Trophoblast cell (in vitro differentiated cells and primary cell): ENCODE measurements at regions not wholly inside any gene's neighbourhood (a gene's known extent, or its start where the extent isn't known, plus 50 kb on each side); places are given as distances from the start of the nearest gene placed in this dataset.
A peak's percentile ranks its signal among the peaks of the same experiment; 100 is the strongest.

ENCODE experiments used
- DNase-seq, 2 donors: peaks; one replicate each; pipeline ENCODE4 v3.0.0-alpha.2; 2016
- H2AFZ ChIP-seq: 2 replicates; pipeline ENCODE4 v1.6.1; 2013; ENCODE audit warnings: low read length, moderate library complexity, mild to moderate bottlenecking; ENCODE audit not compliant: insufficient read depth, poor library complexity
- H2AK5ac ChIP-seq: 2 replicates; pipeline ENCODE4 v1.6.1; 2013; ENCODE audit warnings: mild to moderate bottlenecking, low read length
- H2BK120ac ChIP-seq: 2 replicates; pipeline ENCODE4 v1.6.1; 2013; ENCODE audit warnings: low read length, mild to moderate bottlenecking, moderate library complexity; ENCODE audit not compliant: insufficient read depth, poor library complexity
- H2BK12ac ChIP-seq: 2 replicates; pipeline ENCODE4 v1.6.1; 2013; ENCODE audit warnings: mild to moderate bottlenecking, low read length, moderate library complexity
- H2BK5ac ChIP-seq: 2 replicates; pipeline ENCODE4 v1.6.1; 2013; ENCODE audit warnings: low read length, low read depth, moderate library complexity, mild to moderate bottlenecking; ENCODE audit not compliant: poor library complexity
- H3K14ac ChIP-seq: 2 replicates; pipeline ENCODE4 v1.6.1; 2013; ENCODE audit warnings: mild to moderate bottlenecking, low read length
- H3K18ac ChIP-seq: 2 replicates; pipeline ENCODE4 v1.6.1; 2013; ENCODE audit warnings: mild to moderate bottlenecking, low read length
- H3K23ac ChIP-seq: 2 replicates; pipeline ENCODE4 v1.6.1; 2013; ENCODE audit warnings: low read length
- H3K27ac ChIP-seq: 2 replicates; pipeline ENCODE4 v1.5.1; 2013; ENCODE audit warnings: low read depth, mild to moderate bottlenecking, inconsistent platforms, low read length, moderate library complexity
- H3K27me3 ChIP-seq: 2 replicates; pipeline ENCODE4 v1.6.1; 2013; ENCODE audit warnings: inconsistent platforms, mild to moderate bottlenecking, low read length, moderate library complexity; ENCODE audit not compliant: insufficient read depth
- H3K36me3 ChIP-seq, 2 experiments: 1 replicate in 1 of 2; 2 replicates in 1 of 2; pipeline ENCODE4 v1.6.1; 2013; ENCODE audit warnings: low read length in 2 of 2, mild to moderate bottlenecking in 2 of 2, moderate library complexity in 1 of 2; ENCODE audit not compliant: insufficient read depth in 2 of 2, control insufficient read depth in 1 of 2
- H3K4ac ChIP-seq: 2 replicates; pipeline ENCODE4 v1.6.1; 2013; ENCODE audit warnings: low read depth, mild to moderate bottlenecking, low read length, moderate library complexity
- H3K4me1 ChIP-seq, 2 experiments: 1 replicate in 1 of 2; 2 replicates in 1 of 2; pipeline ENCODE4 v1.6.1; 2013; ENCODE audit warnings: low read length in 2 of 2, mild to moderate bottlenecking in 2 of 2, moderate library complexity in 1 of 2; ENCODE audit not compliant: insufficient read depth in 2 of 2, control insufficient read depth in 1 of 2
- H3K4me2 ChIP-seq: 2 replicates; pipeline ENCODE4 v1.6.1; 2013; ENCODE audit warnings: inconsistent platforms, mild to moderate bottlenecking, low read length, moderate library complexity
- H3K4me3 ChIP-seq: 2 replicates; pipeline ENCODE4 v1.5.1; 2013; ENCODE audit warnings: mild to moderate bottlenecking, low read depth, low read length, inconsistent platforms
- H3K79me1 ChIP-seq: one replicate; pipeline ENCODE4 v1.6.1; 2013; ENCODE audit warnings: low read length
- H3K79me2 ChIP-seq: 2 replicates; pipeline ENCODE4 v1.6.1; 2013; ENCODE audit warnings: low read length, mild to moderate bottlenecking; ENCODE audit not compliant: control insufficient read depth, insufficient read depth, poor library complexity
- H3K9ac ChIP-seq: 2 replicates; pipeline ENCODE4 v1.6.1; 2013; ENCODE audit warnings: mild to moderate bottlenecking, low read length
- H3K9me3 ChIP-seq: 2 replicates; pipeline ENCODE4 v1.6.1; 2013; ENCODE audit warnings: low read depth, mild to moderate bottlenecking, control low read depth, inconsistent platforms, low read length; ENCODE audit not compliant: insufficient read depth
- H4K12ac ChIP-seq: 2 replicates; pipeline ENCODE4 v1.6.1; 2013; ENCODE audit warnings: low read depth, mild to moderate bottlenecking, low read length, moderate library complexity
- H4K8ac ChIP-seq: 2 replicates; pipeline ENCODE4 v1.6.1; 2013; ENCODE audit warnings: low read depth, mild to moderate bottlenecking, low read length, moderate library complexity
- H4K91ac ChIP-seq: one replicate; pipeline ENCODE4 v1.6.1; 2013; ENCODE audit warnings: low read depth, mild to moderate bottlenecking, low read length, moderate library complexity
- WGBS: extraction: QIAGEN DNeasy Blood & Tissue Kit; methylation state at CpG from one replicate; pipeline ENCODE4 v1.1.7; 2013; ENCODE audit warnings: missing lambda C conversion rate; ENCODE audit not compliant: insufficient read length, insufficient coverage; ENCODE audit errors: extremely low coverage; 5-methylcytosine and 5-hydroxymethylcytosine counted together

- no CpG with 5 or more reads among the region's 5 CpGs for WGBS
- Histone ChIP-seq H3K79me1 (no peaks in the 10 kb centered on the region), H4K91ac (no peak overlapping the region), H3K4ac (no peak overlapping the region), H3K23ac (no peak overlapping the region), H3K4me3 (no peak overlapping the region), H3K14ac (no peak overlapping the region), H4K8ac (no peak overlapping the region), H2BK5ac (no peak overlapping the region), H3K4me2 (no peak overlapping the region), H3K27ac (no peak overlapping the region), H2BK12ac (no peak overlapping the region), H3K18ac (no peak overlapping the region), H4K12ac (no peak overlapping the region), H2BK120ac (no peak overlapping the region), H3K27me3 (no peaks in the 10 kb centered on the region), H2AK5ac (no peak overlapping the region), H3K79me2 (no peaks in the 10 kb centered on the region), H3K4me1 (no peaks in the 10 kb centered on the region), H3K9ac (no peak overlapping the region), H3K36me3 (no peaks in the 10 kb centered on the region), H3K9me3 (no peaks in the 10 kb centered on the region), H2AFZ (no peak overlapping the region)
- DNase-seq = no peak
These were observed 256.8 kb upstream of the GRIN3A start for GRCh38 chr9:101995231-101995630.

- H2AFZ ChIP-seq = no peak overlapping the region
- no peak for DNase-seq
- H3K36me3 ChIP-seq = no peaks in the 10 kb centered on the region
- no peaks in the 10 kb centered on the region for H3K27me3 ChIP-seq
- H3K4me2 ChIP-seq = no peak overlapping the region
- H3K9me3 ChIP-seq = no peaks in the 10 kb centered on the region
- WGBS = no CpG with 5 or more reads among the region's 1 CpG
- H2AK5ac ChIP-seq = no peak overlapping the region
- H2BK120ac ChIP-seq = no peak overlapping the region
- H3K4me1 ChIP-seq = no peaks in the 10 kb centered on the region
- no peak overlapping the region for H4K91ac ChIP-seq
- H4K12ac ChIP-seq = no peak overlapping the region
- no peak overlapping the region for H3K27ac ChIP-seq
- H3K18ac ChIP-seq = no peak overlapping the region
- H3K79me1 ChIP-seq = no peaks in the 10 kb centered on the region
- no peak overlapping the region for H4K8ac ChIP-seq
- no peak overlapping the region for H2BK5ac ChIP-seq
- no peak overlapping the region for H3K4me3 ChIP-seq
- no peak overlapping the region for H3K23ac ChIP-seq
- no peak overlapping the region for H3K14ac ChIP-seq
- no peaks in the 10 kb centered on the region for H3K79me2 ChIP-seq
- H3K4ac ChIP-seq = no peak overlapping the region
- no peak overlapping the region for H3K9ac ChIP-seq
- no peak overlapping the region for H2BK12ac ChIP-seq
These were observed 255.3 kb upstream of the GRIN3A start for GRCh38 chr9:101993771-101994170.

GRCh38 chr9:101991926-101992325, 253.5 kb upstream of the GRIN3A start:
- H3K27me3 ChIP-seq = no peaks in the 10 kb centered on the region
- no peak overlapping the region for H4K12ac ChIP-seq
- H3K9me3 ChIP-seq = no peaks in the 10 kb centered on the region
- no peak overlapping the region for H2AK5ac ChIP-seq
- H3K4me3 ChIP-seq = no peak overlapping the region
- no peak overlapping the region for H3K9ac ChIP-seq
- no peak overlapping the region for H3K23ac ChIP-seq
- H3K4me2 ChIP-seq = no peak overlapping the region
- H3K14ac ChIP-seq = no peak overlapping the region
- no peak overlapping the region for H2BK5ac ChIP-seq
- no peak overlapping the region for H4K91ac ChIP-seq
- H3K18ac ChIP-seq = no peak overlapping the region
- H3K4me1 ChIP-seq = no peaks in the 10 kb centered on the region
- no peak overlapping the region for H3K27ac ChIP-seq
- no peaks in the 10 kb centered on the region for H3K79me2 ChIP-seq
- DNase-seq = no peak
- H2BK12ac ChIP-seq = no peak overlapping the region
- H3K4ac ChIP-seq = no peak overlapping the region
- no peak overlapping the region for H2AFZ ChIP-seq
- no peaks in the 10 kb centered on the region for H3K79me1 ChIP-seq
- H4K8ac ChIP-seq = no peak overlapping the region
- H2BK120ac ChIP-seq = no peak overlapping the region
- no peaks in the 10 kb centered on the region for H3K36me3 ChIP-seq

- Histone ChIP-seq H3K4me2 (no peak overlapping the region), H2BK120ac (no peak overlapping the region), H3K18ac (no peak overlapping the region), H3K36me3 (no peaks in the 10 kb centered on the region), H2AFZ (no peak overlapping the region), H3K79me2 (no peaks in the 10 kb centered on the region), H3K4ac (no peak overlapping the region), H3K27ac (no peak overlapping the region), H3K9me3 (no peaks in the 10 kb centered on the region), H3K14ac (no peak overlapping the region), H2BK12ac (no peak overlapping the region), H3K27me3 (no peaks in the 10 kb centered on the region), H4K12ac (no peak overlapping the region), H3K9ac (no peak overlapping the region), H3K79me1 (no peaks in the 10 kb centered on the region), H3K4me3 (no peak overlapping the region), H2BK5ac (no peak overlapping the region), H4K8ac (no peak overlapping the region), H4K91ac (no peak overlapping the region), H3K4me1 (no peaks in the 10 kb centered on the region), H3K23ac (no peak overlapping the region), H2AK5ac (no peak overlapping the region)
- WGBS = no CpG with 5 or more reads among the region's 2 CpGs
- peak in 1 of 2 donors; percentile 51 for DNase-seq
These were observed 239.3 kb upstream of the GRIN3A start for GRCh38 chr9:101977614-101978210.
